ENCODE measurements at regions not wholly inside any gene's neighbourhood (a gene's known extent, or its start where the extent isn't known, plus 50 kb on each side); places are given as distances from the start of the nearest gene placed in this dataset.

- no peak for TF ChIP-seq EZH2 (IDR thresholded peaks at IDR 0.05; ENCODE audit: borderline replicate concordance, low read length)
- no peak for TF ChIP-seq CTCF (IDR thresholded peaks at IDR 0.05; ENCODE audit: low read length)
- no peak overlapping the region for H3K27ac ChIP-seq (ENCODE audit: low read depth, low read length, poor library complexity, severe bottlenecking)
These were observed 175.9 kb upstream of the FN1 start for GRCh38 chr2:215611609-215612386.

GRCh38 chr2:215609089-215610032 lies 173.5 kb upstream of the FN1 start:
- no peak for TF ChIP-seq EZH2 (IDR thresholded peaks at IDR 0.05; ENCODE audit: borderline replicate concordance, low read length)
- TF ChIP-seq CTCF (IDR thresholded peaks at IDR 0.05; ENCODE audit: low read length) = no peak
- peaks cover 5% of the 10 kb centered on the region; the same call in 1 of the 2 replicates for H3K27me3 ChIP-seq (ENCODE audit: insufficient read depth, low read length)
- no peak overlapping the region for H3K27ac ChIP-seq (ENCODE audit: low read depth, low read length, poor library complexity, severe bottlenecking)
- H3K4me1 ChIP-seq (ENCODE audit: insufficient read depth, low read length, severe bottlenecking) = no peaks in the 10 kb centered on the region
- H3K4me3 ChIP-seq (ENCODE audit: low read depth, low read length, poor library complexity, severe bottlenecking) = no peak overlapping the region
- no peaks in the 10 kb centered on the region for H3K36me3 ChIP-seq (ENCODE audit: insufficient read depth, low read length)
- no peak overlapping the region for H3K4me2 ChIP-seq (ENCODE audit: low read length)
- H3K9ac ChIP-seq (ENCODE audit: low read length) = no peak overlapping the region
- no peaks in the 10 kb centered on the region for H3K79me2 ChIP-seq (ENCODE audit: insufficient read depth, low read length)
- no peak overlapping the region for H2AFZ ChIP-seq (ENCODE audit: low read length)
- H3F3A ChIP-seq (ENCODE audit: insufficient read depth, low read length) = no peaks in the 10 kb centered on the region
- no peaks in the 10 kb centered on the region for H3K9me2 ChIP-seq (ENCODE audit: low read depth, low read length)
- no peaks in the 10 kb centered on the region for H3K9me3 ChIP-seq (ENCODE audit: low read length)
- H4K20me1 ChIP-seq (ENCODE audit: insufficient read depth, low read length) = no peaks in the 10 kb centered on the region

More at GRCh38 chr2:215611609-215612386, 175.9 kb upstream of the FN1 start:
- no peaks in the 10 kb centered on the region for H3F3A ChIP-seq (ENCODE audit: insufficient read depth, low read length)
- no peaks in the 10 kb centered on the region for H3K9me3 ChIP-seq (ENCODE audit: low read length)
- no peaks in the 10 kb centered on the region for H3K36me3 ChIP-seq (ENCODE audit: insufficient read depth, low read length)
- H4K20me1 ChIP-seq (ENCODE audit: insufficient read depth, low read length) = no peaks in the 10 kb centered on the region
- H2AFZ ChIP-seq (ENCODE audit: low read length) = no peak overlapping the region
- H3K27me3 ChIP-seq (ENCODE audit: insufficient read depth, low read length) = peaks cover 8% of the 10 kb centered on the region; the same call in 1 of the 2 replicates
- H3K79me2 ChIP-seq (ENCODE audit: insufficient read depth, low read length) = no peaks in the 10 kb centered on the region
- no peak overlapping the region for H3K9ac ChIP-seq (ENCODE audit: low read length)
- H3K4me1 ChIP-seq (ENCODE audit: insufficient read depth, low read length, severe bottlenecking) = no peaks in the 10 kb centered on the region
- H3K9me2 ChIP-seq (ENCODE audit: low read depth, low read length) = no peaks in the 10 kb centered on the region
- no peak overlapping the region for H3K4me2 ChIP-seq (ENCODE audit: low read length)
- H3K4me3 ChIP-seq (ENCODE audit: low read depth, low read length, poor library complexity, severe bottlenecking) = no peak overlapping the region

DNA sequence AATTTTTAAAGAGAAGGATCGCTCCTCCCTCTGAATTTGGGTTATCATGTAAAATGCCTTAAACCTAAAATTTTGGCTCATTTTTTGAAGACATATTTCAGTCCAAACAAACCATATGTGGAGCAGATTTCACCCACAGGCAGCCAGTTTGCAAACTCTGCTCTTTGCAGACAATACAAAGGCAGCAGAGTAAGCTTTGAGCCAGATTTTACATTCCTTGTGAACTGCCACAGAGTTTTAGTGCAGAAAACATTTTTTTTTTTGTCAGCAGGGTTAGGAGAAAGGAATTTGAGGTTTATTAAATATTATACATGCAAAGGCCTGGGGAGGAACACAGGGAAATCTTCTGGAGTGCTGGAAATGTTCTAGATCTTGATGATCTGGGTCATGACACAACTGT lies 171.9 kb upstream of the FN1 start:
- Histone ChIP-seq H3K4me3 (ENCODE audit: low read depth, low read length, poor library complexity, severe bottlenecking) (no peak overlapping the region), H3K9me3 (ENCODE audit: low read length) (no peaks in the 10 kb centered on the region), H3F3A (ENCODE audit: insufficient read depth, low read length) (no peaks in the 10 kb centered on the region), H3K79me2 (ENCODE audit: insufficient read depth, low read length) (no peaks in the 10 kb centered on the region), H3K9ac (ENCODE audit: low read length) (no peak overlapping the region), H4K20me1 (ENCODE audit: insufficient read depth, low read length) (no peaks in the 10 kb centered on the region), H3K9me2 (ENCODE audit: low read depth, low read length) (no peaks in the 10 kb centered on the region), H3K4me1 (ENCODE audit: insufficient read depth, low read length, severe bottlenecking) (no peaks in the 10 kb centered on the region), H3K27ac (ENCODE audit: low read depth, low read length, poor library complexity, severe bottlenecking) (no peak overlapping the region), H3K4me2 (ENCODE audit: low read length) (no peak overlapping the region), H3K36me3 (ENCODE audit: insufficient read depth, low read length) (no peaks in the 10 kb centered on the region), H2AFZ (ENCODE audit: low read length) (no peak overlapping the region), H3K27me3 (ENCODE audit: insufficient read depth, low read length) (peaks cover 1% of the 10 kb centered on the region; the same call in 1 of the 2 replicates)
- TF ChIP-seq CTCF (IDR thresholded peaks at IDR 0.05; ENCODE audit: low read length) = no peak
- no peak for TF ChIP-seq EZH2 (IDR thresholded peaks at IDR 0.05; ENCODE audit: borderline replicate concordance, low read length)
